A549 (cell line): ENCODE measurements at regions not wholly inside any gene's neighbourhood (a gene's known extent, or its start where the extent isn't known, plus 50 kb on each side); places are given as distances from the start of the nearest gene placed in this dataset.

ENCODE experiments used
- CTCF ChIP-seq: fragments of >200 bp; sonication (Bioruptor Twin); formaldehyde crosslinking; IDR thresholded peaks from 3 replicates; pipeline ENCODE4 v1.5.1; 2016
- HEYL ChIP-seq: fragments of 250-450 bp; sonication (Bioruptor Pico); IDR thresholded peaks from 2 replicates; pipeline ENCODE4 v1.8.0; 2021; ENCODE audit warnings: mild to moderate bottlenecking, moderate library complexity
- JUN ChIP-seq, 2 experiments: fragments of >200 bp; sonication (Bioruptor Twin); formaldehyde crosslinking; IDR thresholded peaks; 2 replicates in 1 of 2; 3 replicates in 1 of 2; pipeline ENCODE4 v1.6.1; 2016 to 2017
- MYC ChIP-seq: IDR thresholded peaks from 2 replicates; pipeline ENCODE4 v1.6.1; 2012; ENCODE audit warnings: mild to moderate bottlenecking, inconsistent platforms, low read length, improper control_type of control experiment, borderline replicate concordance
- REST ChIP-seq: fragments of 200-600 bp; sonication (generic); IDR thresholded peaks from 2 replicates; pipeline ENCODE4 v1.6.1; 2016; ENCODE audit warnings: antibody characterized with exemption, mild to moderate bottlenecking, moderate library complexity

GRCh38 chr11:110918351-110918750 lies 206.1 kb upstream of the ARHGAP20 start:
- TF ChIP-seq CTCF (no peak), JUN (IDR thresholded peaks at IDR 0.05) (no peak), MYC (no peak), HEYL (CRISPR knock-in tag) (no peak), REST (no peak)
